ENCODE measurements at regions not wholly inside any gene's neighbourhood (a gene's known extent, or its start where the extent isn't known, plus 50 kb on each side); places are given as distances from the start of the nearest gene placed in this dataset.

GRCh38 chr5:106876298-106876622, 794.5 kb downstream of the EFNA5 start:
- no peaks in the 10 kb centered on the region for H3K27me3 ChIP-seq (ENCODE audit: control insufficient read depth in 1 of 2, insufficient read depth in 2 of 2, low read length in 2 of 2)
- no peak overlapping the region for H3K9ac ChIP-seq (ENCODE audit: low read length in 2 of 2)
- no peak overlapping the region for H3K4me3 ChIP-seq (ENCODE audit: low read length in 2 of 2)
- H3K9me3 ChIP-seq (ENCODE audit: control insufficient read depth in 2 of 2, low read length in 2 of 2) = no peaks in the 10 kb centered on the region
- no peaks in the 10 kb centered on the region for H3K4me1 ChIP-seq (ENCODE audit: control insufficient read depth, insufficient read depth, low read length)
- H3K36me3 ChIP-seq (ENCODE audit: control insufficient read depth in 2 of 2, insufficient read depth in 2 of 2, low read length in 2 of 2) = no peaks in the 10 kb centered on the region
- H3K27ac ChIP-seq (ENCODE audit: low read length) = no peak overlapping the region

- Histone ChIP-seq H3K9me3 (ENCODE audit: control insufficient read depth in 2 of 2, low read length in 2 of 2) (no peaks in the 10 kb centered on the region), H3K4me1 (ENCODE audit: control insufficient read depth, insufficient read depth, low read length) (no peaks in the 10 kb centered on the region), H3K4me3 (ENCODE audit: low read length in 2 of 2) (no peak overlapping the region), H3K27me3 (ENCODE audit: control insufficient read depth in 1 of 2, insufficient read depth in 2 of 2, low read length in 2 of 2) (no peaks in the 10 kb centered on the region), H3K36me3 (ENCODE audit: control insufficient read depth in 2 of 2, insufficient read depth in 2 of 2, low read length in 2 of 2) (no peaks in the 10 kb centered on the region), H3K27ac (ENCODE audit: low read length) (no peak overlapping the region), H3K9ac (ENCODE audit: low read length in 2 of 2) (no peak overlapping the region)
These were observed 795.0 kb downstream of the EFNA5 start for GRCh38 chr5:106875591-106876297.

GRCh38 chr5:106874974-106875373, 795.8 kb downstream of the EFNA5 start:
- Histone ChIP-seq H3K27me3 (ENCODE audit: control insufficient read depth in 1 of 2, insufficient read depth in 2 of 2, low read length in 2 of 2) (no peaks in the 10 kb centered on the region), H3K4me1 (ENCODE audit: control insufficient read depth, insufficient read depth, low read length) (no peaks in the 10 kb centered on the region), H3K4me3 (ENCODE audit: low read length in 2 of 2) (no peak overlapping the region), H3K27ac (ENCODE audit: low read length) (no peak overlapping the region), H3K9me3 (ENCODE audit: control insufficient read depth in 2 of 2, low read length in 2 of 2) (no peaks in the 10 kb centered on the region), H3K36me3 (ENCODE audit: control insufficient read depth in 2 of 2, insufficient read depth in 2 of 2, low read length in 2 of 2) (no peaks in the 10 kb centered on the region), H3K9ac (ENCODE audit: low read length in 2 of 2) (no peak overlapping the region)

DNA sequence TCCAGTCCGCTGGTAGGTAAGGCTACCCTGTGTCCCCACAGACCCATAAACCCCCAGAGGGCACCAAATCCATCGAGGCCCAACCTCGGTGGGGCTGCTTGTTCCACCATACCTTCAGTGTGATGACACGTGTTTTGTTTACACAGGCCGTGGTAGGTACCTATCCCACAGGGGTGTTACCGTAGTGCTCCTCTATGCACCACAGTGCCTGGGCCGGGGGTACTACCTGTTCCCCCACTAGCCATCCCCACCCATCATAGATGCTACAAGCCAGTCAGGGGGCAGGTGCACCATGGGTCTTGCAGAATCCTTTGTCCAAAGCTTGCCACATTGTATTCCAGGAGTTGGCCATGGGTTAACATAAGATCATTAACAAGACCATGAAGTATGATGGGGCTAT, 796.2 kb downstream of the EFNA5 start:
- no peaks in the 10 kb centered on the region for H3K27me3 ChIP-seq (ENCODE audit: control insufficient read depth in 1 of 2, insufficient read depth in 2 of 2, low read length in 2 of 2)
- H3K9me3 ChIP-seq (ENCODE audit: control insufficient read depth in 2 of 2, low read length in 2 of 2) = no peaks in the 10 kb centered on the region
- no peaks in the 10 kb centered on the region for H3K4me1 ChIP-seq (ENCODE audit: control insufficient read depth, insufficient read depth, low read length)
- no peak overlapping the region for H3K9ac ChIP-seq (ENCODE audit: low read length in 2 of 2)
- H3K36me3 ChIP-seq (ENCODE audit: control insufficient read depth in 2 of 2, insufficient read depth in 2 of 2, low read length in 2 of 2) = no peaks in the 10 kb centered on the region
- H3K4me3 ChIP-seq (ENCODE audit: low read length in 2 of 2) = no peak overlapping the region
- no peak overlapping the region for H3K27ac ChIP-seq (ENCODE audit: low read length)

DNA sequence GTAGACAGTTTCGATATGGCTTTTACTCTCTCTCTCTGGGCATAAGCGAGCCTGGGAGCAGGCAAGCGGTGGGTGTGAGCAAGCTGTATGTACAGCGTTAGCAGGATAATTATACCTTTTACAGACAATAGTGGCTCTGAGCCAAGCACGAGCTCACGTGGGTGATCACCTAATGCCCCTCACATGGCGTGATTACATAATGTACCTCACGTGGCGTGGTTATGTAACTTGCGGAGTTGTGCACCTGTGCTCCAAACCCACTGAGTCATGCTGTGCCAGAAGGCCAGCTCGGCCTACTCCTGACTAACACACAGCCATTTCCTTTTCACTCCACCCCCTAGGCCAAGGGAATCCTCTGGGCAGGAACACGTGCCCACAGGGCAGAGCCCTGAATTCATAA, 797.2 kb downstream of the EFNA5 start:
- Histone ChIP-seq H3K36me3 (ENCODE audit: control insufficient read depth in 2 of 2, insufficient read depth in 2 of 2, low read length in 2 of 2) (no peaks in the 10 kb centered on the region), H3K9me3 (ENCODE audit: control insufficient read depth in 2 of 2, low read length in 2 of 2) (no peaks in the 10 kb centered on the region), H3K27ac (ENCODE audit: low read length) (no peak overlapping the region), H3K4me1 (ENCODE audit: control insufficient read depth, insufficient read depth, low read length) (no peaks in the 10 kb centered on the region), H3K9ac (ENCODE audit: low read length in 2 of 2) (no peak overlapping the region), H3K4me3 (ENCODE audit: low read length in 2 of 2) (no peak overlapping the region), H3K27me3 (ENCODE audit: control insufficient read depth in 1 of 2, insufficient read depth in 2 of 2, low read length in 2 of 2) (no peaks in the 10 kb centered on the region)

DNA sequence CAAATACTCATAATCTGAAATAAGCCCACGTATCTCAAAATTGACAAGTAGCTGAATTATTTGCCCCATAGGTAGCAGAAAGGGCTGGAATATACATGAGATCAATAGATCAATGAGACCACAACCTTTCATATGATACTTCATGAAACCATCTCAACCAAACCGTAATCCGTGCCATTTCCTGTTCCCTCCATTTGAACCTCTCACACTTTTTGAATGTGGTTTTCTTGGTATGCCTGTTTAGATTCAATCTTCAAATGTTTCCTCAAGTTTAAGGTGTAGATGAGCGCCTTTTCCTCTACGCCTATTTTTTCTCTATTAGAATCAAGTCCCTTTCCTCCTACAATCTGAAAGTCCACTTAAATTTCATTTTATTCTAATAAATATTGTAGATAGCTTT, 805.5 kb downstream of the EFNA5 start:
- H3K4me3 ChIP-seq (ENCODE audit: low read length in 2 of 2) = no peak overlapping the region
- H3K36me3 ChIP-seq (ENCODE audit: control insufficient read depth in 2 of 2, insufficient read depth in 2 of 2, low read length in 2 of 2) = no peaks in the 10 kb centered on the region
- no peak overlapping the region for H3K27ac ChIP-seq (ENCODE audit: low read length)
- no peaks in the 10 kb centered on the region for H3K9me3 ChIP-seq (ENCODE audit: control insufficient read depth in 2 of 2, low read length in 2 of 2)
- H3K4me1 ChIP-seq (ENCODE audit: control insufficient read depth, insufficient read depth, low read length) = no peaks in the 10 kb centered on the region
- H3K9ac ChIP-seq (ENCODE audit: low read length in 2 of 2) = no peak overlapping the region
- no peaks in the 10 kb centered on the region for H3K27me3 ChIP-seq (ENCODE audit: control insufficient read depth in 1 of 2, insufficient read depth in 2 of 2, low read length in 2 of 2)

DNA sequence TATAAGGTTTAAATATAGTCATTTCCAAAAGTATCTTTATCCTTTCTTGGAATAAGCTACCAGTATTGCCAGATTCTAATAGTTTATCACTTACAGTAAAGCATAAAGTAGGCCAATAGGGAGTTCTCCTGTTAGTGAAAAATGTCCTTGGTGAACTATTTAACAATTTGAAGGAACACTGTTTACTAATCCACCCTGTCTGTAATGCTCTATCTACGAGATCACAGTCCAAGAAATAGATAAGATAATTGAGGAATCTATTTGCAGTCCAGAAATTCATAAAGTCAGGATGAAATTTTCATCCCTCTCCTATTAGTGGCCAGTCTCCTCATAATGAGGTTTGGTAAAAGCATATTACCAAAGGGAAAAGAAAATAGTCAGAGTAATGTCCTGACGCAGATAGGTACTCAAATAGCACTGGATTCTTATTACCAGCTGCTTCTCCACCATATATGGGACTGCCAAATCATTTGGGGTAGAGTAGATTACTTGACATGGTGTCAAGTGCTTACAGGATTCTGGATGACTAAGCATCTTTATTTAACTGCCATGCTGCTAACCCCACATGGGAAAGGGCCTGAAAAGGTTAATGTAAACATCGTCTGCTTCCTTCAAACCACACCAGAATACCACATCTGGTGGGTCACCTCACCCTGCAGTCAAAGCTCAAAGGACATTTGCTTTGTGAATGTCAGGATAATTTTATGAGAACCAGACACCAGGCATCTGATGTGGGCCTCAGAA, 808.1 kb downstream of the EFNA5 start:
- Histone ChIP-seq H3K27me3 (ENCODE audit: control insufficient read depth in 1 of 2, insufficient read depth in 2 of 2, low read length in 2 of 2) (no peaks in the 10 kb centered on the region), H3K4me3 (ENCODE audit: low read length in 2 of 2) (no peak overlapping the region), H3K27ac (ENCODE audit: low read length) (no peak overlapping the region), H3K36me3 (ENCODE audit: control insufficient read depth in 2 of 2, insufficient read depth in 2 of 2, low read length in 2 of 2) (no peaks in the 10 kb centered on the region), H3K9me3 (ENCODE audit: control insufficient read depth in 2 of 2, low read length in 2 of 2) (no peaks in the 10 kb centered on the region), H3K9ac (ENCODE audit: low read length in 2 of 2) (no peak overlapping the region), H3K4me1 (ENCODE audit: control insufficient read depth, insufficient read depth, low read length) (no peaks in the 10 kb centered on the region)

- H3K4me1 ChIP-seq (ENCODE audit: control insufficient read depth, insufficient read depth, low read length) = no peaks in the 10 kb centered on the region
- no peaks in the 10 kb centered on the region for H3K27me3 ChIP-seq (ENCODE audit: control insufficient read depth in 1 of 2, insufficient read depth in 2 of 2, low read length in 2 of 2)
- H3K9ac ChIP-seq (ENCODE audit: low read length in 2 of 2) = no peak overlapping the region
- no peaks in the 10 kb centered on the region for H3K36me3 ChIP-seq (ENCODE audit: control insufficient read depth in 2 of 2, insufficient read depth in 2 of 2, low read length in 2 of 2)
- H3K27ac ChIP-seq (ENCODE audit: low read length) = no peak overlapping the region
- no peak overlapping the region for H3K4me3 ChIP-seq (ENCODE audit: low read length in 2 of 2)
- no peaks in the 10 kb centered on the region for H3K9me3 ChIP-seq (ENCODE audit: control insufficient read depth in 2 of 2, low read length in 2 of 2)
These were observed 810.2 kb downstream of the EFNA5 start for GRCh38 chr5:106860398-106861044.

DNA sequence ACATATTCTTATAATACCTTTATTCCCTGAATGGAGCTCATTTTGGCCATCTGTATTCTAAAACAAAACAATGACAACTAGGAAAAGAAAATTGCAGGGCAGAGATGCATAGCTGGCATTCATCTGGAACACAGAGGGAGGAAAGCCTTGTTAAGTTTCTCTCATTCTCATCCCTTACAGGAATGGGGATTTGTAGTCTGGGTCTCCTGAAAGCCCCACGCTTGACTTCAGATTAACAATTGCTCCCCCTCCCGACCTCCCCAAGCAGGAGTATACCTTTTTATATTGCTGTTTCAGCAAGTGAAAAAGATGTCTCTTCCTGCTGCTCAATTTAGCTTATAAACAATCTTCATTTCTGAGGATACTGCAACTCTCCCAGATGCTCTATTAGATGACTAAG, 812.1 kb downstream of the EFNA5 start:
- no peaks in the 10 kb centered on the region for H3K36me3 ChIP-seq (ENCODE audit: control insufficient read depth in 2 of 2, insufficient read depth in 2 of 2, low read length in 2 of 2)
- H3K27ac ChIP-seq (ENCODE audit: low read length) = no peak overlapping the region
- no peaks in the 10 kb centered on the region for H3K27me3 ChIP-seq (ENCODE audit: control insufficient read depth in 1 of 2, insufficient read depth in 2 of 2, low read length in 2 of 2)

DNA sequence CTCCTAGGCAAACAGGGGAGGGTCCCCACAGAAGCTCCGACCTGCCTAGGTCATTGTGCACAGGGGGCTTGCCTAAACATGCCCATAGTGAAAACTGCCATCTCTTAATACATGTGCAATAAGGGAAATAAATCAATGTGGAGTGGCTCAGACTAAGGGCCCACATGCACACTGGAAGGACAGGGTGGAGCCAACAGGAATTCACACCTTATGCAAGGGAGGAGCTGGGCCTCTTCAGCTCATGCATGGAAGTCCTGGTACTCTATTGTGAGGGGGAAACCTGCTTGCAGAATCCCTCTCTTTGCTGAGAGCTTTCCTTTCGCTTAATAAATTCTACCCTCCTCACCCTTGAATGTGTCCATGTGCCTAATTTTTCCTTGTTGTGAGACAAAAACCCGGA, 815.8 kb downstream of the EFNA5 start:
- peaks cover 0 to 3% of the 10 kb centered on the region in 2 donors for H3K9me3 ChIP-seq (ENCODE audit: control insufficient read depth in 2 of 2, low read length in 2 of 2)
- H3K9ac ChIP-seq (ENCODE audit: low read length in 2 of 2) = no peak overlapping the region

More for the DNA sequence above, 812.1 kb downstream of the EFNA5 start:
- Histone ChIP-seq H3K4me3 (ENCODE audit: low read length in 2 of 2) (no peak overlapping the region), H3K9me3 (ENCODE audit: control insufficient read depth in 2 of 2, low read length in 2 of 2) (peaks cover 0 to 3% of the 10 kb centered on the region in 2 donors), H3K9ac (ENCODE audit: low read length in 2 of 2) (no peak overlapping the region), H3K4me1 (ENCODE audit: control insufficient read depth, insufficient read depth, low read length) (no peaks in the 10 kb centered on the region)

More for the DNA sequence above, 815.8 kb downstream of the EFNA5 start:
- Histone ChIP-seq H3K27ac (ENCODE audit: low read length) (no peak overlapping the region), H3K36me3 (ENCODE audit: control insufficient read depth in 2 of 2, insufficient read depth in 2 of 2, low read length in 2 of 2) (no peaks in the 10 kb centered on the region), H3K4me3 (ENCODE audit: low read length in 2 of 2) (no peak overlapping the region), H3K27me3 (ENCODE audit: control insufficient read depth in 1 of 2, insufficient read depth in 2 of 2, low read length in 2 of 2) (no peaks in the 10 kb centered on the region), H3K4me1 (ENCODE audit: control insufficient read depth, insufficient read depth, low read length) (no peaks in the 10 kb centered on the region)
